Fibroblast of lung (primary cell): ENCODE measurements at regions not wholly inside any gene's neighbourhood (a gene's known extent, or its start where the extent isn't known, plus 50 kb on each side); places are given as distances from the start of the nearest gene placed in this dataset.

Experiments used
- CTCF ChIP-seq, 2 donors: IDR thresholded peaks in 1 of 2; conservative IDR thresholded peaks in 1 of 2; 1 replicate in 1 of 2; 2 replicates in 1 of 2; pipeline ENCODE4 v1.5.1; 2011 to 2012; ENCODE audit warnings: low read length in 2 of 2, control low read depth in 1 of 2, inconsistent platforms in 1 of 2, low read depth in 1 of 2, mild to moderate bottlenecking in 1 of 2
- EZH2 ChIP-seq: IDR thresholded peaks from 2 replicates; pipeline ENCODE4 v1.5.1; 2012; ENCODE audit warnings: low read length, control low read depth, mild to moderate bottlenecking; ENCODE audit errors: missing control alignments

DNA sequence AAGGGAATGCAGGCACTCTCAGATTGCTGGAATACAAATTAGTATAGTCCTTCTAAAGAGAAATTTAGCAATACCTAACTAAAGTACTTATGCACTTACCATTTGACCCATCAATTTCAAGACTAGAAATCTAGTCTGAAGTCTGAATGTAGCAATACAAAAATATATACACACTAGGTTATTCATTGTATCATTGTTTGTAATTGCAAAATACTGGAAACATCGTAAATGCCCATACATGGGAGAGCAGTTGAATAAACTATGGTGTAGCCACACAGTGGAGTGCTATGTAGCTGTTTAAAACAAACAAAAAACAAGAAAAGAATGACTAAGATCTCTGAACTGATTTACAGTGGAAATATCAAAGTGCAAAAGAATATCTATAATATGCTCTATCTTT, 346.4 kb downstream of the ZNF674 start:
- no peak for TF ChIP-seq EZH2
- TF ChIP-seq CTCF (conservative IDR thresholded peaks at IDR 0.05 in 1 of 2, IDR thresholded peaks at IDR 0.05 in 1 of 2; ENCODE audit: low read depth in 1 of 2, low read length in 2 of 2), result no peak
